ENCODE measurements at regions not wholly inside any gene's neighbourhood (a gene's known extent, or its start where the extent isn't known, plus 50 kb on each side); places are given as distances from the start of the nearest gene placed in this dataset.

DNA sequence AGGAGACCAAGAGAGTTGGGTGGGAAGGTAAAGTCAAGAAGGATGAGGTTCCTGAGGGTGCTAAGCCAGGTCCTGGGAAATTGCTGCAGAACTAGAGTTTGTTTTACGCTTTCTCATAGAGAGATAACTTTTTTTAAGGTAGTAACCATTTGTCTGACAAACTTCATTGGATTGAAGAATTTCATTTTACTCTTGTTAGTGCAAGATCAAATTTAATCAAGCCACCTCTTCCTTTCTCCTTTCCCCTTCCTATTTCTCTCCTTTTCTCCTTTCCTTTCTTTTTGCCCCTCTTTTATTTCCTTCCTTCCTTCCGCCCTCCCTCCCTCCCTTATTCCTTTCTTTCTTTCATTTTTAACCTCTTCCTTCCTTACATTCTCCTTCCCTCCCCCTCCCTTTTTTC is 65.4 kb downstream of the RDH14 start:
- TF ChIP-seq, protein P1, sequence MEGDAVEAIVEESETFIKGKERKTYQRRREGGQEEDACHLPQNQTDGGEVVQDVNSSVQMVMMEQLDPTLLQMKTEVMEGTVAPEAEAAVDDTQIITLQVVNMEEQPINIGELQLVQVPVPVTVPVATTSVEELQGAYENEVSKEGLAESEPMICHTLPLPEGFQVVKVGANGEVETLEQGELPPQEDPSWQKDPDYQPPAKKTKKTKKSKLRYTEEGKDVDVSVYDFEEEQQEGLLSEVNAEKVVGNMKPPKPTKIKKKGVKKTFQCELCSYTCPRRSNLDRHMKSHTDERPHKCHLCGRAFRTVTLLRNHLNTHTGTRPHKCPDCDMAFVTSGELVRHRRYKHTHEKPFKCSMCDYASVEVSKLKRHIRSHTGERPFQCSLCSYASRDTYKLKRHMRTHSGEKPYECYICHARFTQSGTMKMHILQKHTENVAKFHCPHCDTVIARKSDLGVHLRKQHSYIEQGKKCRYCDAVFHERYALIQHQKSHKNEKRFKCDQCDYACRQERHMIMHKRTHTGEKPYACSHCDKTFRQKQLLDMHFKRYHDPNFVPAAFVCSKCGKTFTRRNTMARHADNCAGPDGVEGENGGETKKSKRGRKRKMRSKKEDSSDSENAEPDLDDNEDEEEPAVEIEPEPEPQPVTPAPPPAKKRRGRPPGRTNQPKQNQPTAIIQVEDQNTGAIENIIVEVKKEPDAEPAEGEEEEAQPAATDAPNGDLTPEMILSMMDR (IDR thresholded peaks at IDR 0.05; ENCODE audit: low read depth, low read length), result no peak
- no peak overlapping the region for H3K4me3 ChIP-seq (ENCODE audit: low read depth, low read length)

DNA sequence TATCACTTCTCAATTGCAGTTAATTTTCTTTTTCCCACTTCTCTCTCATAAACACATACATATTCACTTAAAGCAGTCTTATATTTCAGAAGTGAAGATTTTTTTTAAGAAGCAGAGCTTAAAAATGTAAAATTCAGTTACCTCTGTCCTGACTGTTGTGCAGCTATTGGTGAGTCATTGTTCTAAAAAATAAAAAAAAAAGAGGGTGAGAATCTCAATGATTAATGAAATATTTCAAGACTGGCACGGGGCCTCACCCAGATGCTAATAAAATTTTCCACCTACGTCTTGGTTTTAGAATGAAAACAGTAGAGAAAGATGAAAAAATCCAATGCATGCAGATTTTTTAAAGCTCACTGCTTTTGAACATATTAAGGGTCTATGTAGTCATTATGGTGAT is 67.7 kb downstream of the RDH14 start:
- no peak overlapping the region for H3K4me3 ChIP-seq (ENCODE audit: low read depth, low read length)
- TF ChIP-seq, protein P1 (IDR thresholded peaks at IDR 0.05; ENCODE audit: low read depth, low read length), result no peak

DNA sequence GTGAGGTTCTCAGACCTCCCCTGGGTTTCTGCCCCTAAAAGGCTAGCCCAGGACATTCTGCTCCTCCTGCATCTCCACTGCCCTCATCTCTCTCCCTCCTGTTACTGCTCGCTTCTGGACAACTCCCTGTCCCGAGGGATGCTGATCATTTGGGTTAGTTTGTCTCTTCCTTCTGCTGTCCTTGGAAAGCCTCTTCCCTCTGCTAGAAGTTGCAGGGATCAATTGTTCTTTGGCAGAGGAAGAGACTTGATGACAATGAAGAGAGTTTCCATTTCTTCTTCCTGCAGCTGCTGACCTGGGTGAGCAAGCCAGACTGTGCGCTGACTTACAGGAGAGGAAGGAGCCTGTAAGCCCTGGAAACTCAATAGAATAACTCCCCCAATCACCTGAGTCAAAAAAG is 68.9 kb downstream of the RDH14 start:
- no peak overlapping the region for H3K4me3 ChIP-seq (ENCODE audit: low read depth, low read length)
- TF ChIP-seq, protein P1 (IDR thresholded peaks at IDR 0.05; ENCODE audit: low read depth, low read length), result no peak

DNA sequence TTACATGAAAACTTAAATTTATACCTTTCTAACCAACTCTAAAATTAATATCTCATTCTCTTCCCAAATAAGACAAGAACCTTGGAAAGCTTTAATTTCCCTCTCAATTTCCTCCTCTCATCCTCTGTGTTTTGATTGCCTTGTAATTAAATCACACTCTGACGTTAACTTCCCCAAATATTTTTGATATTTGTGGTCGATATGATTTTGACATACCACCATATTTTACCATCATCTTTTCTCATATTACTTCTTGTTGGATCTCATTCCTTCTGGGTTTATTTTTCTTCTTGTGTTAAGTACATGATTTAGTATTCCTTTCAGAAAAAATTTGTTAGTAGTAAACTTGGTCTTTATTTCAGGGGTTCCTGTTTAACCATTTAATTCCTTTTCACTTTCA is 69.6 kb downstream of the RDH14 start:
- TF ChIP-seq, protein P1 (IDR thresholded peaks at IDR 0.05; ENCODE audit: low read depth, low read length), result no peak
- H3K4me3 ChIP-seq (ENCODE audit: low read depth, low read length), result no peak overlapping the region

DNA sequence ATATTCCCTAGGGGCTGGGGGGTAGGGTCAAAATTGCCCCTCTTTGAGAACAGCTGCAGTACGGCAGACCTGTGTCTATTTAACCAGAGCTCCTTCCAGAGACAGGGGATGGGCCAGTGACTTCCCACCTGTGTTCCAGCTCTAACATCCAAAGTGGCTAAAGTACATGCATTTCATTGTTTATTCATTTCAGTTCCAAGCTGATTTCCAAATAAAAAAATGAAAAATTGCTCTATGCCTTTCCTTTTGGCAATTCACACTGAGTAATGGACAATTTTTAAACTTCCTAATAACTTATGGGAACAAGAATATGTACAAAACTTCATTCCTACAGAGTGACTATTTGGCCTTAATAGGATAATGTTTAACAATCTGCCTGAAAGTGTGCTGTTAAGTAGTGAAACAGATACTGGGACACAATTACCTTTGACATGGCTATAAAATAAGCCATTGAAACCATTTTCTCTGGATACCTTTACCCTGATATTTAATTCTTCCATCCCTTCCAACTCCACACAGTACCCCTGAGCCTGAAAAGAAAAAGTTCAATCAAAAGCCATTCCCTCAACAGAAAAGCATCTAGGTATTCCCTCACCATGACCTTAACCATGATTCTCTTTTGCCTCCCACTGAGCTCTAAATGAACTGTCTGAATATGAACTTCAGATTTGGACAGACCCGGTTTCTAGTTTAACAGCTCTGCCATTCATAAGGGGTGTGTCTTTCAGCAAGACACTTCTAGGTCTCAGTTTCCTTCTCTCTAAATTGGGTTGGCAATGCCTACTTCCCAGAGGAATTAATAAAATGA is 73.1 kb downstream of the RDH14 start:
- TF ChIP-seq, protein P1 (IDR thresholded peaks at IDR 0.05; ENCODE audit: low read depth, low read length), result no peak
- H3K4me3 ChIP-seq (ENCODE audit: low read depth, low read length), result no peak overlapping the region

DNA sequence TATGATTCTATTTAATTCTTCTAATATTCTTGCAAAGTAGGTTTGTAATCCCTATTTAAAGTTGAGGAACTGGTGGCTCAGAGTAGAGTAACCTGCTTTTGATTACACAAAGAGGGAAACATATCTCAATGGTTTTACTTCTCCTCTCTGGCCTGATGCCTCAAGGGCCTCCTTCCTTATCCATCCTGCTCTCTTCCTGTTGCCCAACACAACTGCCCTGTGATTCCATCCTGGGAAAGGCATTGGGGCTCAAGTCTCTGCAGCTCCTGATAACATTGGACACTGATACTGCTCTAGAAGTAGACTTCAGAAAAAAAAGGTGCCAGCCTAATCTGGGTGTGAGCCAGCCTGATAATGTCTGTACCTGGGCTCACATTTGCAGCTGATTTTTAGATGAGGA is 75.8 kb downstream of the RDH14 start:
- TF ChIP-seq, protein P1 (IDR thresholded peaks at IDR 0.05; ENCODE audit: low read depth, low read length), result no peak
- H3K4me3 ChIP-seq (ENCODE audit: low read depth, low read length), result no peak overlapping the region

DNA sequence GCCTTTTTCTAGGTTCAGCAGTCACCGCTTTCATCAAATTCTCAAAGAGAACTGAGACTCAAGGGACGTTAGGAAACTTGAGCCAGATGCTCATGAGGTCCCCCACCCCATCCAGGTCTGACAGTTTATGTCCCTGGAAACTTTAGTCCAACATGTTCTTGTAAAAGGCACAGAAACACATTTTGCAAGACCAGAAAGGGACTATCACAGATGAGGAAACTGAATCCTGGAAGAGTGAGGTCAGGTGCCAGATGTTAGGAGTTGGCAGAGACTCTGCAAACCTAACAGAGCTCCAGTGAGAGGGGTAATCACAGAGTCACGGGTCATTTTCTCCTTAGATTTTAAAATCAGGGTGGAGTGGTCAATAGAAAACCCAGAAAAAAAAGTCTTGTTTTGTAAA is 76.6 kb downstream of the RDH14 start:
- H3K4me3 ChIP-seq (ENCODE audit: low read depth, low read length), result no peak overlapping the region
- TF ChIP-seq, protein P1 (IDR thresholded peaks at IDR 0.05; ENCODE audit: low read depth, low read length), result no peak
